ENCODE measurements at regions not wholly inside any gene's neighbourhood (a gene's known extent, or its start where the extent isn't known, plus 50 kb on each side); places are given as distances from the start of the nearest gene placed in this dataset.

GRCh38 chr4:141783770-141784169 is 147.4 kb downstream of the IL15 start:
- DNase-seq, result no peak

- peak; percentile 64 for DNase-seq
These were observed 150.6 kb downstream of the IL15 start for GRCh38 chr4:141786946-141787345.

GRCh38 chr4:141788169-141788915 is 152.0 kb downstream of the IL15 start:
- peak; percentile 55 for DNase-seq

- DNase-seq, result no peak
These were observed 153.3 kb downstream of the IL15 start for GRCh38 chr4:141789716-141790115.

GRCh38 chr4:141792164-141792563 is 155.8 kb downstream of the IL15 start:
- DNase-seq, result no peak

- no peak for DNase-seq
These were observed 161.6 kb downstream of the IL15 start for GRCh38 chr4:141797966-141798365.

- DNase-seq, result no peak
These were observed 165.2 kb downstream of the IL15 start for GRCh38 chr4:141801558-141801957.

- DNase-seq, result peak; percentile 95
These were observed 165.9 kb downstream of the IL15 start for GRCh38 chr4:141802333-141802732.

GRCh38 chr4:141804836-141805235 is 168.5 kb downstream of the IL15 start:
- peak; percentile 61 for DNase-seq

GRCh38 chr4:141807103-141807891 is 170.9 kb downstream of the IL15 start:
- peak; percentile 67 for DNase-seq

GRCh38 chr4:141810038-141810711 is 173.8 kb downstream of the IL15 start:
- DNase-seq, result no peak

GRCh38 chr4:141810712-141811375 is 174.5 kb downstream of the IL15 start:
- DNase-seq, result peak; percentile 39

- DNase-seq, result no peak
These were observed 175.8 kb downstream of the IL15 start for GRCh38 chr4:141812158-141812557.

- no peak for DNase-seq
These were observed 178.1 kb downstream of the IL15 start for GRCh38 chr4:141814499-141814898.

- DNase-seq, result no peak
These were observed 179.3 kb downstream of the IL15 start for GRCh38 chr4:141815646-141816045.

- DNase-seq, result no peak
These were observed 189.9 kb downstream of the IL15 start for GRCh38 chr4:141826260-141826659.

- DNase-seq, result no peak
These were observed 196.8 kb downstream of the IL15 start for GRCh38 chr4:141833209-141833608.

- no peak for DNase-seq
These were observed 204.1 kb downstream of the IL15 start for GRCh38 chr4:141840299-141840986.

- no peak for DNase-seq
These were observed 206.8 kb downstream of the IL15 start for GRCh38 chr4:141843136-141843535.

GRCh38 chr4:141845901-141846300 is 209.5 kb downstream of the IL15 start:
- DNase-seq, result no peak

GRCh38 chr4:141849367-141849766 is 213.0 kb downstream of the IL15 start:
- no peak for DNase-seq

GRCh38 chr4:141849778-141850177 is 213.4 kb downstream of the IL15 start:
- DNase-seq, result no peak

Data from fibroblast of upper back skin (primary cell).